Thyroid gland (tissue), 4 donors: ENCODE measurements at regions not wholly inside any gene's neighbourhood (a gene's known extent, or its start where the extent isn't known, plus 50 kb on each side); places are given as distances from the start of the nearest gene placed in this dataset.

Source experiments
- DNase-seq, 2 donors: peaks; one replicate each; pipeline ENCODE4 v3.0.0-alpha.2; 2019
- H3K27ac ChIP-seq, 3 donors: fragments of 200-600 bp; sonication (generic); 1 replicate in 2 of 3; 2 replicates in 1 of 3; pipeline ENCODE4 v1.5.1; 2016 to 2019; ENCODE audit warnings: mild to moderate bottlenecking in 1 of 3, moderate library complexity in 1 of 3
- H3K27me3 ChIP-seq: fragments of 200-600 bp; sonication (generic); one replicate; pipeline ENCODE4 v1.5.1; 2019
- H3K36me3 ChIP-seq, 2 donors: fragments of 200-600 bp; sonication (generic); one replicate each; pipeline ENCODE4 v1.5.1; 2016 to 2019
- H3K4me1 ChIP-seq, 2 donors: fragments of 200-600 bp; sonication (generic); one replicate each; pipeline ENCODE4 v1.5.1; 2017 to 2019
- H3K4me3 ChIP-seq, 3 donors: fragments of 200-600 bp; sonication (generic); replicated peaks in 1 of 3; 1 replicate in 2 of 3; 2 replicates in 1 of 3; pipeline ENCODE4 v1.5.1; 2016; ENCODE audit warnings: mild to moderate bottlenecking in 1 of 3
- H3K9me3 ChIP-seq: fragments of 200-600 bp; sonication (generic); one replicate; pipeline ENCODE4 v1.5.1; 2017
- CTCF ChIP-seq, 6 experiments: fragments of 200-600 bp in 3 of 6; fragments of 450-650 bp in 3 of 6; sonication (generic) in 3 of 6; IDR thresholded peaks; one replicate each; pipeline ENCODE4 v1.5.1; 2016 to 2019; ENCODE audit warnings: antibody characterized with exemption in 6 of 6, mild to moderate bottlenecking in 2 of 6, inconsistent platforms in 1 of 6, moderate library complexity in 1 of 6
- POLR2A ChIP-seq, 2 donors: fragments of 450-650 bp; IDR thresholded peaks; one replicate each; pipeline ENCODE4 v1.6.1; 2017; ENCODE audit warnings: antibody characterized with exemption in 2 of 2, mild to moderate bottlenecking in 2 of 2, moderate library complexity in 1 of 2
- WGBS, 2 donors: methylation state at CpG; one replicate each; pipeline ENCODE4 v1.1.5; 2017; 5-methylcytosine and 5-hydroxymethylcytosine counted together
- intact Hi-C: fragments of 100-400 bp; cut with DNase I; formaldehyde crosslinking; loops from one replicate; pipeline ENCODE4 v1.15.1; 2023

GRCh38 chr2:176743671-176744070 lies 468.9 kb upstream of the HNRNPA3 start:
- Histone ChIP-seq H3K36me3 (no peaks in the 10 kb centered on the region), H3K27me3 (no peaks in the 10 kb centered on the region), H3K27ac (no peak overlapping the region), H3K4me1 (peaks cover 0 to 7% of the 10 kb centered on the region in 2 donors), H3K9me3 (no peaks in the 10 kb centered on the region), H3K4me3 (no peak overlapping the region)
- 63 to 71% methylated on average over 3 of the region's 3 CpGs for WGBS, 2 donors
- intact Hi-C loops = no loop called here
- DNase-seq = no peak
- TF ChIP-seq CTCF (IDR thresholded peaks at IDR 0.05) = no peak
- no peak for TF ChIP-seq POLR2A (IDR thresholded peaks at IDR 0.05)

DNA sequence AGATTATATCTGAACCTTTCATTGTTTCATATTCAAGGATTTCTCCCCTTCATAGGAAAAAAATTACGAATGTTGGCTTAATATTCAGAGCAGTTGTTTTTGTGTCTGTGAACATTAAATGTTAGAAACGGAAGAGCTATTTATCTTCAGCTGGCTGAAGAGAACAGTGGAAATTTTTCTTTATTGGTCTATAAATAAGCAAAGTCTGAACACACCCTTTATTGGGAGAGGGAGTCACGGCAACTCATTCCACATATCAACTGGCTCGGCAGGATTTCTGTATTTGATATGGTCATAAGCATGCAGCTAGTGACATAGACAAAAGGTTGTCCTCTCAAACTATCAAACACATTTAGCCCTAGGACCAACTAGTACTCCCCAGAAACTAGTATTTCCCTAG lies 468.4 kb upstream of the HNRNPA3 start:
- Histone ChIP-seq H3K9me3 (no peaks in the 10 kb centered on the region), H3K27ac (no peak overlapping the region), H3K36me3 (no peaks in the 10 kb centered on the region), H3K4me1 (peaks cover 0 to 7% of the 10 kb centered on the region in 2 donors), H3K27me3 (no peaks in the 10 kb centered on the region), H3K4me3 (no peak overlapping the region)
- no peak for DNase-seq
- TF ChIP-seq CTCF (IDR thresholded peaks at IDR 0.05) (no peak), POLR2A (IDR thresholded peaks at IDR 0.05) (no peak)
- WGBS, 2 donors = 59 to 76% methylated on average over 4 of the region's 4 CpGs
- intact Hi-C loops = no loop called here

- WGBS, 2 donors = 77% methylated on average over 8 of the region's 8 CpGs
- Histone ChIP-seq H3K36me3 (no peaks in the 10 kb centered on the region), H3K9me3 (no peaks in the 10 kb centered on the region), H3K4me1 (peaks cover 0 to 13% of the 10 kb centered on the region in 2 donors), H3K27me3 (no peaks in the 10 kb centered on the region), H3K27ac (no peak overlapping the region), H3K4me3 (no peak overlapping the region)
- intact Hi-C loops = no loop called here
- no peak for TF ChIP-seq POLR2A (IDR thresholded peaks at IDR 0.05)
- TF ChIP-seq CTCF (IDR thresholded peaks at IDR 0.05) = no peak
- no peak for DNase-seq
Observed at GRCh38 chr2:176745543-176746200, 466.9 kb upstream of the HNRNPA3 start.

DNA sequence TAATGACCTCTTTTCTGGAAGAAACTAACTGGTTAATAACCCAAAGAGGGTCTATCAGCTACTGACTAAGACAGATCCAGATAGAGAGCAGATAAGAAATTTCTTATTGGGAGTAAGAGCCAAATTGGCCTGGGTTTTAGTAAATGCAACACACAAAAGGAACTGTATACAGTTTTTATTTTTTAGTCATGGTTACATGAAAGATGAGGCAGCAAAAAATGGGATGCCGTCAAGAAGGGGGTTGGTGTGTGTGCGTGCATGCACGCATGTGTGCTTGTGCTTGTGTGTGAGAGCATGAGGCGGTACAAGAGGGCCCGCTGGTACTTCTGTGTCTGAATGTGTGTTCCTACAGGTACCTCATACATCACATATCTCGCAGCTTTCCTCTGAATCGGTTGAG lies 466.2 kb upstream of the HNRNPA3 start:
- DNase-seq = no peak
- Histone ChIP-seq H3K36me3 (no peaks in the 10 kb centered on the region), H3K27me3 (no peaks in the 10 kb centered on the region), H3K9me3 (no peaks in the 10 kb centered on the region), H3K27ac (no peak overlapping the region), H3K4me3 (no peak overlapping the region), H3K4me1 (peaks cover 0 to 13% of the 10 kb centered on the region in 2 donors)
- 80 to 95% methylated on average over 7 of the region's 7 CpGs for WGBS, 2 donors
- intact Hi-C loops = no loop called here
- no peak for TF ChIP-seq POLR2A (IDR thresholded peaks at IDR 0.05)
- TF ChIP-seq CTCF (IDR thresholded peaks at IDR 0.05) = no peak

DNA sequence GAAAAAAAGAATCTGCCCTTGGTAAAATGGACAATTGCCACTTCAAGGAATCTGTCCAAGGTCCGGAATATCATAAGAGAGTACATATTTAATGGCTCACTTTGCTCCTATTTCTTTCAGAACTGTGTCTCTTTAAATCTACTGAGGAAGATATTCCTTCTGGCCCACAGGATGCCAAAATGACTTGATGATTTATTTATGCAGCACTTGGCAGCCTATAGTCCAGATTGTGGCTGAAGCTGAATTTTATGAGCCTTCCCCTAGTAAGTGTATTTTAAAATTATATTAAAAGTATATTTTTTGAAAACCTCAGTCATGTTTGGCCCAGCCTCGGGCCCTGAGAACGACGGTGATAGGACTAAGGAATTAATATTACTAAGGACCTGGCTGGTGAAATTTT lies 465.1 kb upstream of the HNRNPA3 start:
- Histone ChIP-seq H3K27me3 (no peaks in the 10 kb centered on the region), H3K27ac (no peak overlapping the region), H3K4me3 (no peak overlapping the region), H3K9me3 (no peaks in the 10 kb centered on the region), H3K36me3 (no peaks in the 10 kb centered on the region), H3K4me1 (peaks cover 0 to 13% of the 10 kb centered on the region in 2 donors)
- DNase-seq = no peak
- no peak for TF ChIP-seq POLR2A (IDR thresholded peaks at IDR 0.05)
- intact Hi-C loops = no loop called here
- WGBS, 2 donors = 72 to 81% methylated on average over 4 of the region's 4 CpGs
